ENCODE measurements at regions not wholly inside any gene's neighbourhood (a gene's known extent, or its start where the extent isn't known, plus 50 kb on each side); places are given as distances from the start of the nearest gene placed in this dataset.

- TF ChIP-seq, protein P1, sequence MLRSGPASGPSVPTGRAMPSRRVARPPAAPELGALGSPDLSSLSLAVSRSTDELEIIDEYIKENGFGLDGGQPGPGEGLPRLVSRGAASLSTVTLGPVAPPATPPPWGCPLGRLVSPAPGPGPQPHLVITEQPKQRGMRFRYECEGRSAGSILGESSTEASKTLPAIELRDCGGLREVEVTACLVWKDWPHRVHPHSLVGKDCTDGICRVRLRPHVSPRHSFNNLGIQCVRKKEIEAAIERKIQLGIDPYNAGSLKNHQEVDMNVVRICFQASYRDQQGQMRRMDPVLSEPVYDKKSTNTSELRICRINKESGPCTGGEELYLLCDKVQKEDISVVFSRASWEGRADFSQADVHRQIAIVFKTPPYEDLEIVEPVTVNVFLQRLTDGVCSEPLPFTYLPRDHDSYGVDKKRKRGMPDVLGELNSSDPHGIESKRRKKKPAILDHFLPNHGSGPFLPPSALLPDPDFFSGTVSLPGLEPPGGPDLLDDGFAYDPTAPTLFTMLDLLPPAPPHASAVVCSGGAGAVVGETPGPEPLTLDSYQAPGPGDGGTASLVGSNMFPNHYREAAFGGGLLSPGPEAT (IDR thresholded peaks at IDR 0.05; ENCODE audit: low read depth), result no peak
- TF ChIP-seq IKZF2 (IDR thresholded peaks at IDR 0.05) (no peak), MYB (IDR thresholded peaks at IDR 0.05; ENCODE audit: borderline replicate concordance, low read depth, low read length) (no peak), RAD21 (IDR thresholded peaks at IDR 0.05; ENCODE audit: insufficient read depth, low read depth, low read length) (no peak), JUND (IDR thresholded peaks at IDR 0.05; ENCODE audit: low read depth, low read length) (no peak), KAT2A (conservative IDR thresholded peaks at IDR 0.05; ENCODE audit: control insufficient read depth, low read depth, low read length) (no peak), YBX1 (IDR thresholded peaks at IDR 0.05) (no peak), ZNF592 (IDR thresholded peaks at IDR 0.05) (no peak), SMC3 (IDR thresholded peaks at IDR 0.05; ENCODE audit: borderline replicate concordance, low read length) (no peak), ZBTB40 (IDR thresholded peaks at IDR 0.05; ENCODE audit: borderline replicate concordance) (no peak)
- TF ChIP-seq, protein P2, sequence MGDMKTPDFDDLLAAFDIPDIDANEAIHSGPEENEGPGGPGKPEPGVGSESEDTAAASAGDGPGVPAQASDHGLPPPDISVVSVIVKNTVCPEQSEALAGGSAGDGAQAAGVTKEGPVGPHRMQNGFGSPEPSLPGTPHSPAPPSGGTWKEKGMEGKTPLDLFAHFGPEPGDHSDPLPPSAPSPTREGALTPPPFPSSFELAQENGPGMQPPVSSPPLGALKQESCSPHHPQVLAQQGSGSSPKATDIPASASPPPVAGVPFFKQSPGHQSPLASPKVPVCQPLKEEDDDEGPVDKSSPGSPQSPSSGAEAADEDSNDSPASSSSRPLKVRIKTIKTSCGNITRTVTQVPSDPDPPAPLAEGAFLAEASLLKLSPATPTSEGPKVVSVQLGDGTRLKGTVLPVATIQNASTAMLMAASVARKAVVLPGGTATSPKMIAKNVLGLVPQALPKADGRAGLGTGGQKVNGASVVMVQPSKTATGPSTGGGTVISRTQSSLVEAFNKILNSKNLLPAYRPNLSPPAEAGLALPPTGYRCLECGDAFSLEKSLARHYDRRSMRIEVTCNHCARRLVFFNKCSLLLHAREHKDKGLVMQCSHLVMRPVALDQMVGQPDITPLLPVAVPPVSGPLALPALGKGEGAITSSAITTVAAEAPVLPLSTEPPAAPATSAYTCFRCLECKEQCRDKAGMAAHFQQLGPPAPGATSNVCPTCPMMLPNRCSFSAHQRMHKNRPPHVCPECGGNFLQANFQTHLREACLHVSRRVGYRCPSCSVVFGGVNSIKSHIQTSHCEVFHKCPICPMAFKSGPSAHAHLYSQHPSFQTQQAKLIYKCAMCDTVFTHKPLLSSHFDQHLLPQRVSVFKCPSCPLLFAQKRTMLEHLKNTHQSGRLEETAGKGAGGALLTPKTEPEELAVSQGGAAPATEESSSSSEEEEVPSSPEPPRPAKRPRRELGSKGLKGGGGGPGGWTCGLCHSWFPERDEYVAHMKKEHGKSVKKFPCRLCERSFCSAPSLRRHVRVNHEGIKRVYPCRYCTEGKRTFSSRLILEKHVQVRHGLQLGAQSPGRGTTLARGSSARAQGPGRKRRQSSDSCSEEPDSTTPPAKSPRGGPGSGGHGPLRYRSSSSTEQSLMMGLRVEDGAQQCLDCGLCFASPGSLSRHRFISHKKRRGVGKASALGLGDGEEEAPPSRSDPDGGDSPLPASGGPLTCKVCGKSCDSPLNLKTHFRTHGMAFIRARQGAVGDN (IDR thresholded peaks at IDR 0.05), result no peak
- TF ChIP-seq, protein P3, sequence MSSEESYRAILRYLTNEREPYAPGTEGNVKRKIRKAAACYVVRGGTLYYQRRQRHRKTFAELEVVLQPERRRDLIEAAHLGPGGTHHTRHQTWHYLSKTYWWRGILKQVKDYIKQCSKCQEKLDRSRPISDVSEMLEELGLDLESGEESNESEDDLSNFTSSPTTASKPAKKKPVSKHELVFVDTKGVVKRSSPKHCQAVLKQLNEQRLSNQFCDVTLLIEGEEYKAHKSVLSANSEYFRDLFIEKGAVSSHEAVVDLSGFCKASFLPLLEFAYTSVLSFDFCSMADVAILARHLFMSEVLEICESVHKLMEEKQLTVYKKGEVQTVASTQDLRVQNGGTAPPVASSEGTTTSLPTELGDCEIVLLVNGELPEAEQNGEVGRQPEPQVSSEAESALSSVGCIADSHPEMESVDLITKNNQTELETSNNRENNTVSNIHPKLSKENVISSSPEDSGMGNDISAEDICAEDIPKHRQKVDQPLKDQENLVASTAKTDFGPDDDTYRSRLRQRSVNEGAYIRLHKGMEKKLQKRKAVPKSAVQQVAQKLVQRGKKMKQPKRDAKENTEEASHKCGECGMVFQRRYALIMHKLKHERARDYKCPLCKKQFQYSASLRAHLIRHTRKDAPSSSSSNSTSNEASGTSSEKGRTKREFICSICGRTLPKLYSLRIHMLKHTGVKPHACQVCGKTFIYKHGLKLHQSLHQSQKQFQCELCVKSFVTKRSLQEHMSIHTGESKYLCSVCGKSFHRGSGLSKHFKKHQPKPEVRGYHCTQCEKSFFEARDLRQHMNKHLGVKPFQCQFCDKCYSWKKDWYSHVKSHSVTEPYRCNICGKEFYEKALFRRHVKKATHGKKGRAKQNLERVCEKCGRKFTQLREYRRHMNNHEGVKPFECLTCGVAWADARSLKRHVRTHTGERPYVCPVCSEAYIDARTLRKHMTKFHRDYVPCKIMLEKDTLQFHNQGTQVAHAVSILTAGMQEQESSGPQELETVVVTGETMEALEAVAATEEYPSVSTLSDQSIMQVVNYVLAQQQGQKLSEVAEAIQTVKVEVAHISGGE (CRISPR knock-in tag; IDR thresholded peaks at IDR 0.05), result no peak
These were observed 109.9 kb upstream of the MCHR2 start (continued) for GRCh38 chr6:100103931-100104330.

Data from GM12878 (cell line).